HG02885 (cell line): ENCODE measurements at regions not wholly inside any gene's neighbourhood (a gene's known extent, or its start where the extent isn't known, plus 50 kb on each side); places are given as distances from the start of the nearest gene placed in this dataset.

ENCODE experiments used
- ATAC-seq: cut with Tn5 transposase; IDR thresholded peaks from one replicate; pipeline ENCODE4 v1.9.1; 2021; ENCODE audit warnings: mild to moderate bottlenecking; ENCODE audit not compliant: unreplicated experiment, poor library complexity

DNA sequence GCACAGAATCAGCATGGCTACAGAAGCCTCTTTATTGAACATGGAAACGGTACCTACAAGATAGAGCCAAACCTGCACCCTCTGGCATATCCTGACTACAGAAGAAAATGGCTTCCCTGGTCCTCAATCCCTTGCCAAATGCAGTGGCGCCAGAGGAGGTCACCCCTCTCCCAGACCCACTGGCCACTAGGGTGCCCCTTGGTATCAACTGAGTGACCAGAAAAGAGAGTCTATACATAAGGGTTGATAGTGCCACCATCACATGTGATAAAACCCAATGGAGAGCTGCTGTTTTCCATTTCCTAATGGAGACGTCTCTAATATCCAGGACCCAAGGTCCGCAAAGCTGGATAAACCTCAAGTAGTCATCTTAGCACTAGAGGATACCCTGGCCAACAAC is 52.7 kb upstream of the ALK start:
- no peak for ATAC-seq

DNA sequence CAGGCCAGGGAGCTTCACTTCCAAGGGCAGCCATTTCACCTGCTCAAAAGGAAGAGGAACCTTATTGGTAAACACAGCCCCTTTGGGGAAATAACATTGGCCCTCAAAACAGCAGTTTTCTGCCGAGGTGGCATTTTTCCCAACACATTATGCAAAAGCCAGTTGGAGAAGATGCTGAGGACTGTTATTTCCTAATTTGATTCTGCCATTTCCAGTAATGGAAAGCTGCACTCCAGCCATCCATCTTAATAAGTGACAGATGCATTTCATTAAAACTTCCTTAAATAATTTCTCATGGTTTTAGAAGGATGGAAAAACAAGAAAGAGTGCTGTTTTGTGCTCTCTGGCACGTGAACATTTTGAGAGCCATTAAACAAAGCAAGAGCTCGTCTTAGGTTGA is 55.9 kb upstream of the ALK start:
- ATAC-seq = no peak

DNA sequence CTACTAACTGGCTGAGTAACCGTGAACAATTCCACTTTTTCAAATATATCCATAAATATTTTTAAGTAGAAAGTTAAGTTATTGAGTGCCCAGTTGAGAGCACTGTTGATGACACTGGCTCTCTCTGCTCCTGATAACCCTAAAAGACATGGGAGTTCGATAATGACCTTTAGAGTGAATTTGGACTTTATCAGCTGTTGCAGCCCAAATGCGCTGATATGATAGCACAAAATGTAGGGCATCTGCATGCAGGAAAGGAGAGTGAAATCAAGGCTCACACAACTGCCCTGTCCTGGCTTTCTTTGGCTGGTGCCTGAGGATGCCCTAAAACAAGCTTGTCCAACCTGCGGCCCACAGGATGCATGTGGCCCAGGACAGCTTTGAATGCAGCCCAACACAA is 60.0 kb upstream of the ALK start:
- ATAC-seq = no peak

DNA sequence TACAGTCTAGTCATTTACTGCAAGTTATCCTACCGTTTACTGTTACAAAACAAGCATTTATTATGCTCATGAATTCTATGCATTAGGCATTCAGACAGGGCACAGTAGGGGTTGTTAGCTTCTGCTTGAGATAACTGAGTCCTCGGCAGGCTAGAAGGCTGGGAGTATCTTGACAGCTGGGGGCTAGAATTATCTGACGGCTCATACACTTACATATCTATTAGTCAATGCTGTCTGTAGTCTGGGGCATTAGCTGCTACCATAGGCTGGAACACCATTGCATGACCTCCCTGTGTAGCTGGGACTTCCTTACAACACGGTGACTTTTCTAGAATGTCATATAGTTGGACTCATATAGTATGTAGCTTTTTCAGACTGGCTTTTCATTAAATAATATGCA is 61.9 kb upstream of the ALK start:
- ATAC-seq = no peak

DNA sequence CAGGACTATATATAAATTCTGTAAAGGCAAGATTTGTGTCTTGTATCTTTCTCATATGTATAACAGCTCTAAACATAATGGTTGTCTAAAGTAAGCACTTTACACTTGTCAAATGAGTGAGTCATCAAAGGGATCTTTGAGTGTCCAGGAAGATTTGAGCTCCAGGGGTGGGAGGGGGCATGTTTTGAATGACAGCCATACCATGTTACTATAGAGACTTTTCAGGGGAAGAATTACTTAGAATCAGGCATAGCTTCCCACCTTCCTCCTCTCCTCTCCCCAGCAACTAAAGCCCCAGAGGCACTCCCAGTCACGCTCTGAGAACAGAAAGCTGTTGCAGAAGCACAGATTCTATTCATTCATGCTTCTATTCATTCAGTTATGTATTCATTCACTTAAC is 65.8 kb upstream of the ALK start:
- no peak for ATAC-seq

DNA sequence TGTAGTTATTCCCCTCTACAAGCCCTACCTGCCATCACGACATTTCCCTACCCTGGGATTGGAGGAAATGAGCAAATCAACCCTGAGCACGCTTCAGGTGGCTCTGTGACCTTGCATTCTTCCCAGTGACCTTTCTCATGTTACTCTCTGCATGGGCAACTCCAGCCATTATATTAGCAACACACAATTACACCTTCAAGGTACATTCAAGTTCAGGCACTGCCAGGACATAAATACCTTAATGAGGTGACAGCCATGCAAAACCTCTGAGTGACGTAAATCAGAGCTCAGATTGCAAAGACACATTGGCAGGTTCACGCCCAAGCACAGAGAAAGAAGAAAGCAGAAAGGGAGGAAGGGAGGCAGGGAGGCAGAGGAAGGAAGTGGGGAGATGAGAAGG is 68.7 kb upstream of the ALK start:
- no peak for ATAC-seq

DNA sequence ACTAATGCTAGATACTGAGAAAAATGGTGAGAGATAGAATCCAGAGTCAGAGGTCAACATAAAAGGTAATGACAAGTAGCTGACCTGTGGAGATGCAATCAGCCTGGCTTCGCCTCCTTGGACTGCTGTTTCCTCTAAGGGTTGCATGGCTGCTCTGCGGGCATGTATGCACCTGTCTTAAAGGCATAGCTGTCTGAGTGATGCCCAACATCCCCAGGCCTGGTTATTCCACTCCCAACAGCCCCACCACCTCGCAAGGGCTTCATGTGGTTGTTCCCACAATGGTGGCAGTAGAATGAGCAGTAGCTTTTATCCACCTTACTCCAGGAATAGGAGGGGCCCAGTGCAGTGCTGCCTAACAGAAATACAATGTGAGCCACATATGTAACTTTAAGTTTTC is 69.7 kb upstream of the ALK start:
- no peak for ATAC-seq

DNA sequence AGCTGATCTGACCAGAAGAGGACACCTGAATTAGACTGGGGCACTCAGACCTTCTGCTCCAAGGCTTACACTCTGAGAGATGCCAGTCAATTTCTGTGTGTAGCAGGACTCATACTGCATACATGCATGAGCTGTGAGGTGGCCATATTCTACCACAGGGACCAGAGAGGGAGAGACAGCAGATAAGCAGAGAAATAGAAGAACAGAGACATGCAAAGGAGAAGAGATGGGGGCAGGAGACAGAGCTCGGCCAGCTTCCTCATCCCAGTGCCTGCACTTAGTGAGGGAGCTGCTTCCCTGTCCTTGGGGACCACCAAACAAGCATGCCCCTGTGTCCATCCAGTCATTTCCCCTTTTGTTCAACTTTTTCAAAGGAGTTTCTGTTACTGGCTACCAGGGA is 73.9 kb upstream of the ALK start:
- no peak for ATAC-seq

DNA sequence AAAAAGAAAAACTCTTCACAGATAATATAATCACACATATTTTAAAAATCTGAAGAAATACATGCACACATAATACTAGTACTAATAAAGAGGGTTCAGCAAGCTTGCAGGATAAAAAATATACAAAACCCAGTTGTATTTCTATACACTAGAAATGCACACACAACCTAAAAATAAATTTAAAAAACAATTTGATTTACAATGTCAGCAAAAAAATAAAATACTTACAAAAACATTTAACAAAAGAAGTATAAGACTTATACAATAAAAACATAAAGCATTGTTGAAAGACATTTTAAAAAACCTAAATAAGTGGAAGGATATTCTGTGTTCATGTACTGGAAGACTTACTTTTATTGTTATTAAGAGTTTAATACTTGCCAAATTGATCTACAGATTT is 81.7 kb upstream of the ALK start:
- ATAC-seq = no peak

DNA sequence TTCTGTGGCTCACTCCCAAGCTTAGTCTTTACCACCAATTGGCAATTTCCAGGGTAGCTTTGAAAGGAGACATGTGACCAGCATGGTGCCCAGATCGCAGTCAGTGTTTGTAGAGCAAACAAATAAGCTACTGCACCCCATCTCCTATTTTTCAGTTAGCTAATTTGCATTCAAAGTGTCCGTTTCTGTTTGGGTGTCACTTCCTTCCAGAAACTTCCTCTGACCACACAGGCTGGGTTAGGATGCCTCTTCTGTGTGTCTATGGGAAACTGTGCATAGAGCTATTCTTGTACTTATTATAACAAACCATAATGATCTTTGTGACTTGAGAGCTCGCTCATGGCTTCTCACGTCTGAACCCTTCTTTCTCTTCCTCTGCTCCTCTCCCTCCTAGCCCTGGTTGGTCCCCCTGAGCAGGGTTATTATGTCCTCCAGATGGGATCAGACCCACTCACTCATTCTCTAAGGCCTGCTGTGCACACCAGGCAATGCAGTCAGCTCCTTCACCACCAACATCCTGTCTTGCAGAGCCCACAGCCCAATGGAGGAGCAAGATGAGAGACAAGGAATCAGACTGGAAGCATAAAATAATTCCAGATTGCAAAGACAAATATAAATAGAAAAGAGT is 101.2 kb upstream of the ALK start:
- ATAC-seq = peak; percentile 82

DNA sequence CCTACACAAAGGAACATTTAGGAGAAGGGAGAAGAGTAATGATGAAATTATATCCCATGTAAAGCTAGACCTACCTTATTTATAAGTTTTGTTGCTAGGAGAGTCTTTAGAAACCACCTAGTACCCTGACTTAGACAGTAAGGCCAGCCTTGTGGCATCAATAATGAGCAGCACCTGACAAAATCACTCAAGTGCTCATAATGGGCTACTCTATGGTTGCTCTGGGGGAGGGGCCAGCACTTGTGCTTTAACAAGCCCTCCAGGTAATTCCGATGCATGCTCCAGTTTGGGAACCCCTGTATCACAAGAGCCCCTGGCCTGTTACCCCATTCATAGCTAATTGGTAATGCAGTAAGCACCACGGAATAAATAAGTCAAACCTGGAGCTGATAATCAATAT is 102.9 kb upstream of the ALK start:
- ATAC-seq = no peak

DNA sequence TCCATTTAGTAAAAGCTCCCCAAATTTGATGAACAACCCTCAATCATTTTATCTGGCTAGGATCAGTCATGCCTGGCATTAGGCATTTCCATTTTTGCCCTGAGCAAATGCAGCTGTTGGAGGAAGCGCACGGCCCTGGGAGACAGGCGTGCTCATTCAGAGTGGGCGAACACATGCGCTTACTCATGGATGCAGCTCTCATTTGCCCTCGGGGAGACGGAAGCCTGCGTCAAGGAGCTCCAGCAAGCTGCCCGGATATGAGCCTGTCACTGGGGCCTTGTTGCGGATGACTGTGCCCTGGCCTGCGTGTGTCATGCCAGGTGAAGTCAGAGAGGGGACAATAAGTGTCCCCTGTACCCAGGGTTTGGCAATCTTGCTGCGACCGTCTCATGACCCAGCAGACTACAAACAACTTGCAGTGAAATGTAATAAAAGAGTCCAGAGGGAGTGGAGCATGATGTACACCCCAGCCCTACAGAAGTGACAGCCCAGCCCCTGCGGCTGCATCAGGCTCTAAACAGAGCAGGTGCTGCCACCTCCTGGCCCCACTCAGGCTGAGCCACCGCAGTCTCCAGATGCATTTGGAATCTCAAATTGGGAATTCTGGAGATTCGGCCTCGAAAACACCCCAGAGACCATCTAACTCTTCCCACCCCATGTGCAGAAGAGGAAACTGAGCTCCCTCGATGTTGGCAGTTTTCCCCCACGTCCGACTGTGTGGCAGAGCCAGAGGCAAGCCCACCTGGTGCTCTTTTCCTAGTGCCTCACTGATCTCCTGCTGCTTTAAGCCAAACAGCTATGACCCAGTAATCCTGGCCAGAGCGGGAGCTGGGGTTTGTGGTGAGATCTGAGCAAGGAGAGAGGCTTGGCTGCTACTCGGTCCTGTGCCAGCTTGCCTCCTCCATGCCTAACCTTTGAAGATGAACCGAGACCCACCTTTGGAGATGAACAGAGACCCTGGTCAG is 105.0 kb upstream of the ALK start:
- no peak for ATAC-seq

DNA sequence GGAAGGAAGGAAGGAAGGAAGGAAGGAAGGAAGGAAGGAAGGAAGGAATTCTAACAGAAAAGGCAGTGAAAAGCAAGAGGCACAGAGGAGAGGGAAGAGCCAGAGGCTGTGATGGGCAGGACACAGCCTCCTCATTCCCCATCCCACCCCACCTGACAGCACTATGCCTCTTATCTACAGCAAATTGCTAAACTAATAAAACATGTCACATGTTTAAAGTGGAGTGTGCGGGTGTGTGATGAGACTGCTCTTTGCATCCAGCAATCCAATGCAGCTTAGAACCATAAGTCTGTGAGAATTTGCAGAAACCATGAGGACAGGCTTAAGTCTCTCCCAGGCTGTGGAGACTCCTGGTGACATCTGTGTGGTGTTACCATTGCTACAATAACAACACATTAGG is 108.4 kb upstream of the ALK start:
- ATAC-seq = no peak

DNA sequence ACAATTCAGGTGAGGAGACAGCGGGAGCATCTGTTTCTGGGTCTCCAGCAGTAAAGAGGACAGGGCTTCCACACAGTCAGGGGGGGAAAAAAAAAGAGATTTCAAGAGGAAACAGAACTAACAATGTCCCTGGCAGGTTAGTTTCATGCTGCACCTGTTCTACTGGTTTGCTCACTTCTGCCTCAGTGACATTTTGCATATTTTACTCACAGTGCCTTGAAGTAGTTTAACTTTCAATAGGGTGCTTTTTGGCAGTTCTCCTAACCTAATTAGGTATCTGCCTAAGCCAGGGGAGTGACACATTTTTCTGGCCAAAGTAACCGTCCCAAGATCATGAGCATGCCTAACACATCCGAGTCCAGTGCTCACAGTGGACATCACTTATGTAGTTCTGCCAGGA is 109.0 kb upstream of the ALK start:
- ATAC-seq = no peak

DNA sequence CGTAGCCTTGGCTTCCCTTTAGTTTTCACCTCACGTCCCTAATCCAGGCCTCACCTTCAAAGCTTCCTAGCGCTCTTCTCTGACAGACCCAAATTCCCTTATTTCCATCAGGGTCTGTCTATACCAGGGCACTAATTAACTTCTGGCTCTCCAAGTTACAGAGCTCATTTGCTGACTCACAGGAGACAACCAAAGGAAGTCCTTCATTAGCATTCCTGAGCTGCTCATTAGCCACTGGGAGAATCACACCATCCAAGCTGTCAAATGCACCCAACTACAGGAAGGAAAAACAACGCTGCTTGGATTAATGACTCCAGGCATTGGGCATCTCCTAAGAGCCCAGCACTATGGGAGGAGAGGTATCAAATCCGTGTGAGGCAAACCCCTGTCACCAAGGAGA is 109.8 kb upstream of the ALK start:
- no peak for ATAC-seq

DNA sequence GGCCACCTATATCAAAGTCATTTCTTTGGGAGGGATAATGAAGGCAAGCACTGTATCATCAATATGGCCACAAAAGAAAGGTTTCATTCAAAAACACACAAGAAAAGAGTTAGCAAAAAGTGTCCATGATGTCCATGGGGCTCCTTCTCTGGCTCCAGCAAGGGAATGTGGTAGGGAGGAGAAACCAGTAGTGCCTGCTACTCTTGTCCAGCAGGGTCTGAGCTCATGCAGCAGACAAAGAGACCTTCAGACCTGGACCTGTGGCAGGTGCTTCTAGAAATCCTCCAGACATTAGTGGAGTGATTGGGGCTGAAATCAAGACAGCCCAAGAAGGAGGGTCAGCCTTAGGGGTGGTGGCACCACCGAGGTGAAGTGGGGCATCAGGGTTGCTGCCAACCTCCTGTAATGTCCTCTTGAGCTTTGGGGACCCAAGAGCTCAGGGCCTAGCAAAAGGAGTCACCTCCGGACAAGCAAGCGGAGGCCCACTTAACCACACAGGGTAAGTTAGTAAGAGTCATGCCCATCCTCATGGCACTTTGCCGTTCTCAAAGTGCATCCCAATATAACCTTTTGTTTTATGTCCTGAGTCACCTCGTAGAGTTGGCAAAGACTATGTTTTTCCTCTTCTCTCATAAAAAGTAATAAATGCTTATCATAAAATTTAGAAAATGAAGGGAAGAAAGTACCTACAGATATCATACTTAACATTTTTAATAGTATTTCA is 112.6 kb upstream of the YPEL5 start:
- no peak for ATAC-seq

DNA sequence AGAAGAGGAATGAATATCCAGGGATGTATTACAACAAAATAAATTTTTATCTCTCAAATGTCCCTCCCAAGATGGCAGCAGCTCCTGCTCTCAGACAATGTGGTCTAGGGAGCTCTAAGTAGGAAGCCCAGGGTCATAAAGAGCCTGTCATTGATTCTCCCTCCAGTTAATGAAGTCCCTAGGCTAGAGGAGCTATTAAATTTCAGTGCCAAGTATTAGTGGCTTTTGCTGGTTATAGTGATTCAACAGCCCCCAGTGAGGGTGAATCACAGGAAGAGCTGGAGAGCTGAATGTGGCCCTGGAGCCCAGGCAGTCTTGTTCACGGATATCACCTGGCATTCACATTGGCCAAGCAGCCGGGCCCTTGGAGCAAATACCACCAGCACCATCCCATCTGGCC is 109.8 kb upstream of the YPEL5 start:
- ATAC-seq = no peak

DNA sequence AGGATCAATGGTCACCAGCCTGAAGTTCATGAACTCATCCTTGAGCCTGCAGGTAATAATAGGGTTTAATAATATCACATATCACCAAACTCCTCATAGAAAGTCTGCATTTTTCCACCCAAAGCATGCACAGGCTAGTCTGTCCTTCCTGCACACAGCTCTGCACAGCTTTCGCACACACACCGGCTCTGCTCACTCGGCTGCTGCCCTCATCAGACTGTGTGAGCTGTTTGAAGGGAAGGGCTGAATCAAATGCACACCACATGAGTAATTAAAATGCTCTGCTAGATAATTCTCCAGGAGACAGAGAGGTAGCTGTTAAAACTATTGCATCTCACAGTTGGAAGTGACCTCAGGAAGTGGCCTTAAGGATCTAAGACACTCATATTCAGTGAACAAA is 108.4 kb upstream of the YPEL5 start:
- ATAC-seq = no peak

DNA sequence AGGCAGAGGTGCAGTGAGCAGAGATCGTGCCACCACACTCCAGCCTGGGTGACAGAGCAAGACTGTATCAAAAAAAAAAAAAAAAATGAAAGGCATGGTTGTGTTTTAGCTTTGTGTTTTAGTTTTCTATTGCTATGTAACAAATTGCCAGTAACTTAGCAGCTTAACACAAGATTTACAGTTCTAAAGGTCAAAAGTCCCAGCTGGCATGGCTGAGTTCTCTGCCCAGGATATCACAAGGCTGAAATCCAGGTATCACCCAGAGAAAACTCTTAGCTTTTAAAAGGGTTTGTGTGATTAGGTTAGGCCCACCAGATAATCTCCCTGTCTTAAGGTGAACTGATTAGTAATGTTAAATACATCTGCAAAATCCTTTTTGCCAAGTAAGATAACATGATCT is 107.7 kb upstream of the YPEL5 start:
- ATAC-seq = no peak

DNA sequence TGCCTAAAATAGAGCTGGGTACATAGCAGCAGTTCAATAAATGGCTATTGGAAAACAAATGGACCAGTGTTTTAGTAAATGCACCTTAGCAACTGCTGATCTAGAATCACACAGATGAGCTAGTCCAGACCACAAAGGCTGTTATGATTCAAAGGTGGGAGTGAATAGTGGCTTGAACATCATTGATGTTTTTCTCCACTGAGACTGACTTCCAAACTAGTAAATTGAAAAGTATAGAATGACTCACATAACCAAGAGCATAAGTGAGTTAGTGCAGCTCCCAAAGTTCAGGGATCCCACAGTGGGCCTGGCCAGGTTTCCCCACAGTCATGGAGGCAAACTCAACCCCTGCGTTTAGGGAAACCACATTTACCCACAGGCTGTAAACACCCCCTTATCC is 106.7 kb upstream of the YPEL5 start:
- no peak for ATAC-seq

DNA sequence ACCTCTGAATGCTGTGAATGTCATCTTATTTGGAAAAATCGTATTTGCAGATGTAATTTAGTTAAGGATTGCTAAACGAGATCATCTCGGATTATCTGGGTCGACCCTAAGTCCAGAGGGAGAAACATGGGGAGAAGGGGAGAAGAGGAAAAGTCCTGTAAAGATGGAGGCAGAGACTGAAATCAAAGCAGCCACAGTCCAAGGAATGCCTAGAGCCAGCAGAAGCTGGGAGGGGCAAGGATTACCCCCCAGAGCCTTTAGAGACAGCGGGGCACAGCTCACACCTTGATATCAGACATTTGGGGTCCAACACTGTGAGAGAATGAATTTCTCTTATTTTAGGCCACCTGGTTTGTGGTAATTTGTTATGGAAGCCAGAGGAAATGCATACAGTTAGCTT is 104.9 kb upstream of the YPEL5 start:
- ATAC-seq = no peak
